Gastroesophageal sphincter (tissue), 4 donors: ENCODE measurements at regions not wholly inside any gene's neighbourhood (a gene's known extent, or its start where the extent isn't known, plus 50 kb on each side); places are given as distances from the start of the nearest gene placed in this dataset.

Experiments used
- ATAC-seq: fragments of 150-250 bp; one replicate; pipeline ENCODE4 v1.9.1; 2016; ENCODE audit warnings: mild to moderate bottlenecking, moderate library complexity
- H3K27ac ChIP-seq, 4 donors: fragments of 200-600 bp; sonication (generic) in 3 of 4; 1 replicate in 3 of 4; 2 replicates in 1 of 4; pipeline ENCODE4 v1.5.1; 2016 to 2019
- H3K27me3 ChIP-seq: fragments of 200-600 bp; sonication (generic); one replicate; pipeline ENCODE4 v1.5.1; 2019
- H3K36me3 ChIP-seq, 2 donors: fragments of 200-600 bp; sonication (generic); one replicate each; pipeline ENCODE4 v1.5.1; 2019; ENCODE audit warnings: control low read depth in 1 of 2
- H3K4me1 ChIP-seq, 3 donors: fragments of 200-600 bp; sonication (generic); 1 replicate in 2 of 3; 2 replicates in 1 of 3; pipeline ENCODE4 v1.5.1; 2016 to 2019; ENCODE audit warnings: control low read depth in 2 of 3
- H3K4me3 ChIP-seq, 2 donors: fragments of 200-600 bp; sonication (generic); one replicate each; pipeline ENCODE4 v1.5.1; 2019; ENCODE audit warnings: mild to moderate bottlenecking in 1 of 2, moderate library complexity in 1 of 2
- H3K9me3 ChIP-seq, 3 donors: fragments of 200-600 bp; sonication (generic); one replicate each; pipeline ENCODE4 v1.5.1; 2017 to 2019; ENCODE audit warnings: control low read depth in 2 of 3
- EP300 ChIP-seq: sonication (generic); formaldehyde crosslinking; IDR thresholded peaks from one replicate; pipeline ENCODE4 v1.6.1; 2017; ENCODE audit warnings: antibody characterized with exemption, mild to moderate bottlenecking
- POLR2A ChIP-seq, 2 donors: fragments of 450-650 bp; IDR thresholded peaks; one replicate each; pipeline ENCODE4 v1.6.1; 2017; ENCODE audit warnings: antibody characterized with exemption in 2 of 2, mild to moderate bottlenecking in 2 of 2, moderate library complexity in 1 of 2
- POLR2AphosphoS5 ChIP-seq: sonication (generic); formaldehyde crosslinking; IDR thresholded peaks from one replicate; pipeline ENCODE4 v1.6.1; 2017; ENCODE audit warnings: antibody characterized with exemption
- WGBS, 2 donors: methylation state at CpG; one replicate each; pipeline ENCODE4 v1.1.5; 2018; ENCODE audit warnings: low coverage in 1 of 2; 5-methylcytosine and 5-hydroxymethylcytosine counted together
- TF ChIP-seq, protein P1 (sequence below), 4 experiments: fragments of 200-600 bp in 2 of 4; fragments of 450-650 bp in 2 of 4; sonication (generic) in 1 of 4; IDR thresholded peaks; one replicate each; pipeline ENCODE4 v1.5.1; 2017 to 2019; ENCODE audit warnings: antibody characterized with exemption in 4 of 4, mild to moderate bottlenecking in 2 of 4, moderate library complexity in 2 of 4

- H3K9me3 ChIP-seq: no peaks in the 10 kb centered on the region
- H3K36me3 ChIP-seq: no peaks in the 10 kb centered on the region
- H3K27ac ChIP-seq: no peak overlapping the region
- TF ChIP-seq EP300 (no peak), POLR2AphosphoS5 (no peak)
- TF ChIP-seq, protein P1, sequence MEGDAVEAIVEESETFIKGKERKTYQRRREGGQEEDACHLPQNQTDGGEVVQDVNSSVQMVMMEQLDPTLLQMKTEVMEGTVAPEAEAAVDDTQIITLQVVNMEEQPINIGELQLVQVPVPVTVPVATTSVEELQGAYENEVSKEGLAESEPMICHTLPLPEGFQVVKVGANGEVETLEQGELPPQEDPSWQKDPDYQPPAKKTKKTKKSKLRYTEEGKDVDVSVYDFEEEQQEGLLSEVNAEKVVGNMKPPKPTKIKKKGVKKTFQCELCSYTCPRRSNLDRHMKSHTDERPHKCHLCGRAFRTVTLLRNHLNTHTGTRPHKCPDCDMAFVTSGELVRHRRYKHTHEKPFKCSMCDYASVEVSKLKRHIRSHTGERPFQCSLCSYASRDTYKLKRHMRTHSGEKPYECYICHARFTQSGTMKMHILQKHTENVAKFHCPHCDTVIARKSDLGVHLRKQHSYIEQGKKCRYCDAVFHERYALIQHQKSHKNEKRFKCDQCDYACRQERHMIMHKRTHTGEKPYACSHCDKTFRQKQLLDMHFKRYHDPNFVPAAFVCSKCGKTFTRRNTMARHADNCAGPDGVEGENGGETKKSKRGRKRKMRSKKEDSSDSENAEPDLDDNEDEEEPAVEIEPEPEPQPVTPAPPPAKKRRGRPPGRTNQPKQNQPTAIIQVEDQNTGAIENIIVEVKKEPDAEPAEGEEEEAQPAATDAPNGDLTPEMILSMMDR (IDR thresholded peaks at IDR 0.05): no peak
- no peak overlapping the region for H3K4me3 ChIP-seq
- no peaks in the 10 kb centered on the region for H3K27me3 ChIP-seq
- no peak for ATAC-seq
- H3K4me1 ChIP-seq: no peaks in the 10 kb centered on the region
- 63 to 86% methylated on average over 1 of the region's 1 CpG for WGBS, 2 donors
Measured at GRCh38 chr2:81276595-81276994, 972.0 kb upstream of the LRRTM1 start.

DNA sequence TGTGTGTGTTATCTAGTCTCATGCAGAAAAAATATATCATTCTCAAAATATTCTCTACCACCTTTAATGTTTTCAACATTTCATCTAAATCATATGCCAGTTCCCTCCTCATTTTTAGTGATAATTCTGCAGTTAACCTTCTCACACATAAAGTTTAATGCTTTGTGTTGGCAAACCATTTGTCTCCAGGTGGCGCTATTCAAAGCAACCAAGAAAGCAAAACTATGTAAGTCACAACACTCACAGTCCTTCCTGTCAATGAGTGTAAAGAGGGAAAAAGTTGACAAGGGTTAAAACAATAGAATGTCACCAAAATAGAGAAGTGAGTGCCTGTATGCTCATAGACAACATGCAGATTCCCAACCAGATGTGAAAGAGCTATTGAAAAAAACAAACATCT is 961.6 kb upstream of the LRRTM1 start:
- Histone ChIP-seq H3K4me1 (no peaks in the 10 kb centered on the region), H3K9me3 (peaks cover 0 to 20% (median 0%) of the 10 kb centered on the region in 3 donors), H3K27me3 (no peaks in the 10 kb centered on the region), H3K27ac (no peak overlapping the region), H3K36me3 (no peaks in the 10 kb centered on the region), H3K4me3 (no peak overlapping the region)
- TF ChIP-seq, protein P1 (IDR thresholded peaks at IDR 0.05): no peak
- no peak for TF ChIP-seq EP300
- no peak for TF ChIP-seq POLR2AphosphoS5
- no peak for TF ChIP-seq POLR2A (IDR thresholded peaks at IDR 0.05)
- no peak for ATAC-seq
- 14 to 25% methylated on average over 1 of the region's 1 CpG for WGBS, 2 donors

- no peak for ATAC-seq
- H3K9me3 ChIP-seq: peaks cover 0 to 6% (median 0%) of the 10 kb centered on the region in 3 donors
- no peak overlapping the region for H3K4me3 ChIP-seq
- no peak for TF ChIP-seq POLR2AphosphoS5
- TF ChIP-seq, protein P1 (IDR thresholded peaks at IDR 0.05): no peak
- TF ChIP-seq POLR2A (IDR thresholded peaks at IDR 0.05): no peak
- no peak for TF ChIP-seq EP300
- H3K4me1 ChIP-seq: no peaks in the 10 kb centered on the region
- H3K36me3 ChIP-seq: no peaks in the 10 kb centered on the region
- no peak overlapping the region for H3K27ac ChIP-seq
- no peaks in the 10 kb centered on the region for H3K27me3 ChIP-seq
Measured at GRCh38 chr2:81263989-81264388, 959.4 kb upstream of the LRRTM1 start.

GRCh38 chr2:81260320-81260719 is 955.8 kb upstream of the LRRTM1 start:
- TF ChIP-seq POLR2A (IDR thresholded peaks at IDR 0.05) (no peak), POLR2AphosphoS5 (no peak), EP300 (no peak)
- TF ChIP-seq, protein P1 (IDR thresholded peaks at IDR 0.05): no peak
- no peaks in the 10 kb centered on the region for H3K27me3 ChIP-seq
- ATAC-seq: no peak
- no peak overlapping the region for H3K27ac ChIP-seq
- WGBS, 2 donors: 43 to 70% methylated on average over 1 of the region's 1 CpG
- no peaks in the 10 kb centered on the region for H3K9me3 ChIP-seq
- no peaks in the 10 kb centered on the region for H3K36me3 ChIP-seq
- no peaks in the 10 kb centered on the region for H3K4me1 ChIP-seq
- no peak overlapping the region for H3K4me3 ChIP-seq

DNA sequence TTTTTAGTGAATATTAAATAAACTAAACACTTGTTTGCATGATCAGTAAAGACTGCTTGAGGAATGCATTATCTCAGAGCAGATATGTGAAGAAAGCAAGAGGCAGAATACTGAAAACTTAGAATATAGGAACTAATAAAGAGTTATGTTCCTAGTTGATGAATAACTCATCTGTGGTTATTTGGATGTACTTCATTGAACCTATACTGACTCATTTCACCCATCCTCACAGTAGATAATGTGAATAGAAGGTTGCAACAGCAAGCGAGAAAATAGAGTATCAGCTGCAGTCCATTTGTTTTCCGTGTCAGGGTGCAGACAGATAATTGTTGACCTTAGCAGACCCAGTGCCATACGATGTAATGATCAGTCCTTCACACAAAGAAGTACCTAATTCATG is 945.7 kb upstream of the LRRTM1 start:
- WGBS, 2 donors: 72 to 73% methylated on average over 3 of the region's 3 CpGs
- no peaks in the 10 kb centered on the region for H3K9me3 ChIP-seq
- H3K27me3 ChIP-seq: no peaks in the 10 kb centered on the region
- no peaks in the 10 kb centered on the region for H3K4me1 ChIP-seq
- no peak for ATAC-seq
- H3K4me3 ChIP-seq: no peak overlapping the region
- no peak overlapping the region for H3K27ac ChIP-seq
- TF ChIP-seq EP300: no peak
- TF ChIP-seq, protein P1 (IDR thresholded peaks at IDR 0.05): no peak
- no peak for TF ChIP-seq POLR2AphosphoS5
- TF ChIP-seq POLR2A (IDR thresholded peaks at IDR 0.05): no peak
- no peaks in the 10 kb centered on the region for H3K36me3 ChIP-seq
